ENCODE measurements at regions not wholly inside any gene's neighbourhood (a gene's known extent, or its start where the extent isn't known, plus 50 kb on each side); places are given as distances from the start of the nearest gene placed in this dataset.
A peak's percentile ranks its signal among the peaks of the same experiment; 100 is the strongest.

DNA sequence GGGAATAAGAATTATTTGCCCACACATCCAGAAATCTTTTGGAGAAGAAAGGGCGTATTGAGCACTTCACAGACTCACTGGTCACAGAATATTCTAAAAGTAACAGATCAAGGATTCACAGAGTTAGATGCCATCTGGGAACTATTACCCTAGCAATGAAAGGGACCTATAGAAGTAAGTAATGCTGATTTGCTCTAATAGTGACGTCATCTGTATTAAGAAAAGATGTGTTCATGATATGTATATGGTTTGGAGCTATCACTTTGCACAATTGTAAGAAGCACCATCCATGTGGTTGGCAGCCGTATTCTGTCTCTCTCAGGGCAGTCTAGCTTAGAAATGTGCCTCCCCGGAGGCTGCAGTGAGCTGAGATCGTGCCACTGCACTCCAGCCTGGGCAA, 52.8 kb upstream of the SV2C start:
- H3K27ac Mint-ChIP-seq = no peak overlapping the region
- no peak for DNase-seq (ENCODE audit: low spot score in 2 of 2)
- peaks cover 2 to 5% of the 10 kb centered on the region in 2 donors for H3K36me3 Mint-ChIP-seq
- H3K9me3 Mint-ChIP-seq = peaks cover 3 to 8% of the 10 kb centered on the region in 2 donors
- no peak for ATAC-seq

DNA sequence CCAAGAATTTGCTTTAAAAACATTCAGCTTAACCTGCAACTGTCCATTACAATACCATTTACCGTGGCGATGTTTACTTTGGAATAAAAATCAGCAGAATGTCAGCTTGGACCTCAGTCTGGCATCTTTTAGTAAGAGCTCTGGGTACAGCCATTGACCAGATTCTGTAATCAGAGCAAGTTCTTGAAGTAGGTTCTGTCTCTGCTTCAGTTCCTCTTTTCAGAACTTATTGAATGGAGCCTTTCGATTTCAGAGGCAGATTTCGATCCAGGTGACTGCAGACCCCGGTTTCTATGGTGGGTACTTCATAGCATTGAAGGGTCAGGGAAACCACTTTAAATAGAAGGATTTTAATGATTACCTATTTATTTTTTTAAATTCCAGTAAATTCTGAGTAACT, 53.4 kb upstream of the SV2C start:
- Mint-ChIP-seq H3K27ac (no peak overlapping the region), H3K36me3 (peaks cover 0 to 3% of the 10 kb centered on the region in 2 donors), H3K9me3 (peaks cover 0 to 2% of the 10 kb centered on the region in 2 donors)
- ATAC-seq (no peak), DNase-seq (ENCODE audit: low spot score in 2 of 2) (no peak)

DNA sequence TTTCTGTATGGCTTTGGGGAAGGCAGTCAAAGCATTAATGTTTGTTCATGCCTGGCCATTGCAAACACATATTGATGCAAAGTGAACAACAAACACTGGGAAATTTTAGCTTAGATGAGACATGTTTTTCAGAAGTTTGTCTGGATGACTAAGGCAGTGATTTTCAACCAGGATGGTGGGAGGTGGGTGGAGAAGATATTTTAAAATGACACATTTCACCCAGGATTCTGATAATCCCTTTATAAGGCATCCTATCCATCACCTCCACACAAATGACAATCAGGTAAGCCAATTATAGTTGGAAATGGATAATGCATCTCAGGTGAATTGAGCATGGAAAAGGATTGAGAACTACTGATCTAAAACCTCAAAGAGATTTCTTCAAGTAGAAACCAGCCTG, 57.4 kb upstream of the SV2C start:
- Mint-ChIP-seq H3K27ac (no peak overlapping the region), H3K36me3 (no peaks in the 10 kb centered on the region), H3K9me3 (no peaks in the 10 kb centered on the region)
- DNase-seq (ENCODE audit: low spot score in 2 of 2) (no peak), ATAC-seq (no peak)

DNA sequence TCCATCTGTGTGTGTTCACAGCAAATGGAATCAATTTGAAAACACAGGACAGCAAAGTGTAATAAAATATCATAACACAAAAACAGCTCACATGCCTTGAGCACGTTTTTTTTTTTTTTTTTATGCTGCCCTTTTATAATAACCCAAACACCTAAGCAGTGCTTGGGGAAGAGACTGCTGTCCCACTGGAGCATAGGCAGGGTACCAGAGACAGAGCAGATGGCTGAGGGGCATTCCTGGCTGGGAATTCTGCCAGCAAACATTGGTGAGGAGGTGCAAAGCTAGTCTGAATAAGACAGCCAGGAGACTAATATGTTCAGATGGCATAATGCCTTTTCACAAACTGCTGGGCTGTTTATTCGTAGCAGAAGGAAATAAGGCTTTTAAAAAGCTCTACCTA, 58.1 kb upstream of the SV2C start:
- DNase-seq (ENCODE audit: low spot score in 2 of 2) = no peak
- H3K27ac Mint-ChIP-seq = no peak overlapping the region
- H3K9me3 Mint-ChIP-seq = no peaks in the 10 kb centered on the region
- no peaks in the 10 kb centered on the region for H3K36me3 Mint-ChIP-seq
- ATAC-seq = no peak

DNA sequence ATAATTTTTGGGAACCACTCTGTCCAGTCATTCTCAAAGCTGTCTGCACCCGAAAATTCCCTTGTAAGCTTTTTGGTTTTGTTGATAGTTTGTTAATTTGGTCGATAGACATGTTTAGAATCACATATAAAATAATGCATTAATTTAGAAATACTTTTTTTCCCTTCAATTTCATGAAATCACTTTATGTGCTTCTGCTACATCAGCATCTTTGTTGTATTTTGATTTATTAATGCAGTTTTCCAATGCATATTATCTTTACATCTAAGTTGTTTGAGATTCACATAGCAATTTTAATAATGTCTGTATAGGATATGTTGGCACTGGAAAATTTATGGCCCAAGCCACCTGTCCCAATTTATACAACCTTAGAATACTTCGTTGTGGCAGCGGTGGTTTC, 60.6 kb upstream of the SV2C start:
- DNase-seq (ENCODE audit: low spot score in 2 of 2) = no peak
- Mint-ChIP-seq H3K36me3 (no peaks in the 10 kb centered on the region), H3K27ac (no peak overlapping the region), H3K9me3 (no peaks in the 10 kb centered on the region)
- no peak for ATAC-seq

DNA sequence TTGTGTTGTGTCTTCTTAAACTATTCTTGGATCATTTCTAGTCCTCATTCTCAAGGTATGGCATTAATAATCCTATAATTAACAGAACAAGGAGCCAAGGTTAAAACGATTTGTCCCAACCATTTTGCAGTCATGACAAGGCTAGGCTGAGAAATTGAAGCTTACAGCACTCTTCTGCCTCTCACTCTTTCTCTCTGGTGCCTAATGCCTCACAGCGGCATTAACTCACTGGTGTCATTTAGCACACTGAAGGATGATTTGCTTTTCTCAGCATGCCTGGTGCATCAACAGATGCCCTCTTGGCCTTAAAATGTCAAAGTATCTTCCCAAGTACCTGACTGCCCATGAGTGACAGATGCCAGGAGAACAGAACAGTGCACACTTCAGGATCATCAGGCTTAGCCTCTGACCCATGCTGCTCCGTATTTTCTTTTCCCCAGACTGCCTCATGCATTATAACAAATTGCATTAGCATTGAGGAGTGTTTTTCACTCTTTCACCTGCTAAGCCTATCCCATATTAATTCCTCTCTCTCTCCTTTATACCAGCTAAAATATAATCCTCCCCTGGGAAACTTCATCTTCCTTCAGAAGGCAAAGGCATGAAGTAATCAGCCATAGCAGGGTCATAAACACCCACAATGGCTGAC, 61.1 kb upstream of the SV2C start:
- Mint-ChIP-seq H3K36me3 (no peaks in the 10 kb centered on the region), H3K9me3 (no peaks in the 10 kb centered on the region), H3K27ac (peak overlapping the region in 1 of 2 donors; percentile 51)
- ATAC-seq (no peak), DNase-seq (ENCODE audit: low spot score in 2 of 2) (no peak)

DNA sequence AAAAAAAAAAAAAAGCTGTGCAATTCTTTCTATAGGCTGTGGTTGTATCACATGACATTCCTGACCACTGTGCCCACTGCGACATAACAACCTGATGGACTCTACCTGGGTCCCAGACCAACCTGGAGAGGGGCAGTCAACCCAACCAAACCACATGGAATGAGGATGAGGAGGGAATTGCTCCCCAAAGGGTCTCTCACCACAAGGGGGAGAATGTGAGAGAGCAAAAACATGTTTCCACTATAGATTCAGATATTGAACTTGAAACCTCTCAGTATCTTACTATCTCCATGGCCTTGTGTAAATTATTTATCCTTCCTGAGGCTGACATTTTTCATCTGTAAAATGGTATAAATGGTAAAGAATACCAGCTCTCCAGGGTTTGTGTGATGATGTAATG, 66.9 kb upstream of the SV2C start:
- H3K36me3 Mint-ChIP-seq = no peaks in the 10 kb centered on the region
- H3K27ac Mint-ChIP-seq = no peak overlapping the region
- no peak for DNase-seq (ENCODE audit: low spot score in 2 of 2)
- ATAC-seq = no peak
- H3K9me3 Mint-ChIP-seq = no peaks in the 10 kb centered on the region

DNA sequence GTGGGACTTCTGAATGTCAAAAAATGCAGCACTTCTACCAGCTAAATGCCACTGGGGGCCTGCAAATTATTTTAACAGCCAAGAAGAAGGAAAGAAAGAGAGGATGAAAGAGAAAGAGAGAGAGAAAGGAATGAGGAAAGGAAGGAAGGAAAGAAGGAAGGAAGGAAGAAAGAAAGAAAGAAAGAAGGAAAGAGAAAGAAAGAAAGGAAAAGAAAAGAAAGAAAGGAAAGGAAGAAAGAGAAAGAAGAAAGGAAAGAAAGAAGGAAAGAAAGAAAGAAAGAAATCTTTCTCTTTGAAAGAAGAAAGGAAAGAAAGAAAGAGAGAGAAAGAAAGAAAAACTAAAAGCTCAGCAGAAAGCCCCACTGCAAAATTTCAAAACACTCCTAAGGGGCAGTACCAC, 69.2 kb upstream of the SV2C start:
- Mint-ChIP-seq H3K27ac (no peak overlapping the region), H3K9me3 (no peaks in the 10 kb centered on the region), H3K36me3 (no peaks in the 10 kb centered on the region)
- ATAC-seq (no peak), DNase-seq (ENCODE audit: low spot score in 2 of 2) (no peak)

DNA sequence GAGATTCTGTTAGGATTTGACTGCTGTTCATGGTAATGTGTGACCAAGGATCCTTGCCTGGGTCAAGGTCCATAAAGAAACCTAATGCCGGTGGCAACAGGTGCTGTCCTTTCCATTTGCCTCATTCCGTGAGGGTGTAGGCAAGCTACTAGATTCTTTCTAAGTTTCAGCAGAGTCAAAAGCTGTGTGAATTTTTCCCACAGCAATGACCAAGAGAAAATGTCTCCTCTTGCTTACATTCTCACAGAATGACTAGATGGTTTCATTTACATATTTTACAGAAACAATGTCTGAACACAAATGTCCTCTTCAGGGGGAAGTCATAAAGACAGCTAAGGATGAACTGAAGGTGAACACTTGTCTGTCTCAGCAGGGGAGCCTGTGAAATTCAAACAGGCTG, 75.3 kb upstream of the SV2C start:
- Mint-ChIP-seq H3K9me3 (no peaks in the 10 kb centered on the region), H3K36me3 (no peaks in the 10 kb centered on the region), H3K27ac (no peak overlapping the region)
- no peak for ATAC-seq
- DNase-seq (ENCODE audit: low spot score in 2 of 2) = no peak

DNA sequence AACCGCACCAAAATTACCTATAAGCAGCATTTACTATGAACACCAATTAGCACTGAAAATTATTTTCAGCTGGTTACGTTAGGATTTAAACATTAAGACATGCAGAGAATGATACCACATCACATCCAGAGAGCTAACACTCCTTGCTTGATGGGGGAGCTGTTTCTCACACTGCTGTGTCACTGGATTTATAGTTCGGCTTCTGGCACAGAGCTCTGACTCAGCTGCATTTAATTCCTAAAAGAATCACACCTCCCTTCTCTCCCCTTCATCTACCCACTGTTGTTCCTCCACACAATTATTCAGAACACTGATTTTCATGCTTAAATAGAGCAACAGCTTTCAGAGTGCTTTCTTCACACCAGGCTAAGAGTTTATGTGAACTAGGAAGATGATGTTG, 82.6 kb upstream of the SV2C start:
- Mint-ChIP-seq H3K9me3 (peaks cover 0 to 13% of the 10 kb centered on the region in 2 donors), H3K36me3 (peaks cover 0 to 14% of the 10 kb centered on the region in 2 donors), H3K27ac (no peak overlapping the region)
- no peak for ATAC-seq
- no peak for DNase-seq (ENCODE audit: low spot score in 2 of 2)

DNA sequence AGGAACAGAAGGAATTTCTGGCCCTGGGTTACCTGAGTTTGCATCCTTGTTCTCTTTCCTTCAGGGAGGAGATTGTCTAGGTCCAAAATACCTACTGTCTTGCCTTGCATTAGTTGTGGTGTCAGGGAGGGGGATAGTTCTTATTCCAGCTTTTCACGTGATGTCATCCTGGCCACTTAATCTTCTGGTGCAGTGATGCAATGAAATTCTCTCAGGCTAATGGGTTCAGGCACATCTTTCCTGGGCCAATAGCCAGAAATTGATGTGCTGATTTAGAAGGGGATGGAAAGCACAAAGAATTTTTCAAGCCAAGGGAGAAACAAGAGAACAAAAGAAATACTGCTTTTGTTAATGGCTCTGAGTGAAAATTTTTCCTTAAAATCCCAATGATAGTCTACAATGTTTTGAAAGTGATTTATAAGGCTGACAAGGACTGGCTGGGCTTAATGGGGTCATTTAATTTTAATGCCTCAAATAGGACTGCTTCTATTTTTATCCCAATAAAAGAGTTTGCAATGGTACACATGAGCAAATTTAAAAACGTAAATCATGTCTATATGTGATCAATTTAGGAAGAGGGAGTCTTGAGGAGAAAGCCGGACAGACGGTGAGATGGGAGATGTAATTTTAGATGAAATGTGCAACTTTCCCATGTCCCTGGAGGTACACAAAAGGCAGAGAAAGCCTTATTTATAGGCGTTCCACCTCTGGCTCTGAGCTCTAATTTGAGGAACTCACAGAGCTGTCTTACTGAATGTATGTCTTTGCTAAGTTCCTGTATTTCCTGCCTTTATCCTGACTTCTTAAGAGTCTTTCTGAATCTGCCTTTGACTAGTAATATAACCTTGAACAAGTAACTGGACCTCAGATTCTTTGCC, 89.3 kb upstream of the SV2C start:
- Mint-ChIP-seq H3K27ac (no peak overlapping the region), H3K36me3 (peaks cover 0 to 7% of the 10 kb centered on the region in 2 donors), H3K9me3 (peaks cover 0 to 11% of the 10 kb centered on the region in 2 donors)
- DNase-seq (ENCODE audit: low spot score in 2 of 2) (no peak), ATAC-seq (no peak)

DNA sequence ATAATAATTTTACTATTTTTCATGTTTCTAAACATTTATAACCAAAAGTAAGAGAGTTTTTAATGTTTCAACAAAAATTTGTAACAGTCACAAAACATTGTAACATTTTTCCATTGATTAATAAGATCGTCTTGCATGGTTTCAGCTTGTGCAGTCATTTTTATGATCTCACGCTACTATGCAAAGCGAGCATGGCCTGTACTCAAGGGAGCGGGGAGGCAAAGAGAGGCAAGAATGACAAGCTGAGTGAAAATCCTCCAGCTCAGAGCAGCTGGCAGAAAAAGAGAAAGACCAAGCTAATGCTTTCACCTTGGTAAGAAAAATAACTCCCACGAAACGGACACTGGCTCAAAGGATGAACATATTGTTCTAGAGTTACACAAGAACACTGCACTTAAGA, 90.0 kb upstream of the SV2C start:
- H3K36me3 Mint-ChIP-seq = peaks cover 0 to 7% of the 10 kb centered on the region in 2 donors
- ATAC-seq (no peak), DNase-seq (ENCODE audit: low spot score in 2 of 2) (no peak)
- H3K9me3 Mint-ChIP-seq = peaks cover 0 to 4% of the 10 kb centered on the region in 2 donors
- H3K27ac Mint-ChIP-seq = no peak overlapping the region

DNA sequence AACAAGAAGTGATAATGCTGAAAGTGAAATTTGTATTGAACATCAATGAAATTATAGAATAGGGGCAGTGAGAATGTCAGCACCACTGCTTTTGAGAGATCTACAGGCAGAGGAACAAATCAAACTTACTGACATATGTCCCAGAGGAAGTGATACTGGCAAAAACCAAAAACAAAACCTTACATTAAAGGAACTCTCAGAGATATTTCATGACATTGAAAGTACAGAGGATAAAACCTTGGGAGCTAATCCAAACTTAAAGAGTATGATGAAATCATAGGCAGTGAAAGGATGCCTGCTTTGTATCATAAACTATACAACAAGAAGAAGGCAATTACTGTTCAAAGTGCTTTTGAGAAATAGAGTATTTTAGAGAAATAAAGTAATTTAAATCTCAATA, 90.4 kb upstream of the SV2C start:
- ATAC-seq (no peak), DNase-seq (ENCODE audit: low spot score in 2 of 2) (no peak)
- Mint-ChIP-seq H3K27ac (no peak overlapping the region), H3K9me3 (peaks cover 0 to 4% of the 10 kb centered on the region in 2 donors), H3K36me3 (peaks cover 0 to 7% of the 10 kb centered on the region in 2 donors)

DNA sequence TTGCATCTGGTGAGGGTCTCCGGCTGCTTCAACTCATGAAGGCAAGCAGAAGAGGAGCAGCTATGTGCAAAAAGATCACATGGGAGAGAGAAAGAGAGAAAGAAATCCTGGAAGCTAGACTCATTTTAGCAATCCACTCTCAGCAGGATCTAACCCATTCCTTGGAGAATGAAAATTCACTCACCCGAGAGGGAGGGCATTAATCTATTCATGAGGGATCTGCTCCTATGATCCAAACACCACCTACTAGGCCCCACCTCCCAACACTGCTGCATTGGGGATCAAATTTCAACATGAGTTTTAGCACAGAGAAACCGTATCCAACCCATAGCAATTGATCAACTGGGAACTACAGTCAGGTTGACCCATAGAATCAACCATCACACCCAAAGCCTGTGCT, 98.1 kb upstream of the SV2C start:
- H3K27ac Mint-ChIP-seq = no peak overlapping the region
- DNase-seq (ENCODE audit: low spot score in 2 of 2) (no peak), ATAC-seq (no peak)
- no peaks in the 10 kb centered on the region for H3K9me3 Mint-ChIP-seq
- H3K36me3 Mint-ChIP-seq = no peaks in the 10 kb centered on the region

DNA sequence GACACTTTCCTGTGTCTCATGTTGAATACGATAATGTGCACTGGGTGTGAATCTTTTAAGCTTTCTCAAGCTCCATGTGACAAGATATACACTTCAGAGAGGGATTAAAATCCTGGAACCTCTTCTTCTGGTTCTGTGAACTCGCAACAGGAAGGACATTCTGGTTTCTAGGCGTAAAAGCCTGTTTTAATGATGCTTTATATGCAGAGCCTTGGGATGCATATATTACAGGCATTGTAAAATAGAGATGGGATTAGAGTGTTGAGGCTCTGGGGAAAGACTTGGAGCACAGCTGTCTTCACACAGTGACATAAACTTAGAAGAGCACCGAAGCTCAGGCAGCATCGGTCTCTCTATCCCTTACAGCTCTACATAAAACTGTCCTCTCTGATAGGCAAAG, 107.7 kb upstream of the SV2C start:
- no peaks in the 10 kb centered on the region for H3K36me3 Mint-ChIP-seq
- no peak for ATAC-seq
- no peaks in the 10 kb centered on the region for H3K9me3 Mint-ChIP-seq
- no peak for DNase-seq (ENCODE audit: low spot score in 2 of 2)
- H3K27ac Mint-ChIP-seq = no peak overlapping the region

DNA sequence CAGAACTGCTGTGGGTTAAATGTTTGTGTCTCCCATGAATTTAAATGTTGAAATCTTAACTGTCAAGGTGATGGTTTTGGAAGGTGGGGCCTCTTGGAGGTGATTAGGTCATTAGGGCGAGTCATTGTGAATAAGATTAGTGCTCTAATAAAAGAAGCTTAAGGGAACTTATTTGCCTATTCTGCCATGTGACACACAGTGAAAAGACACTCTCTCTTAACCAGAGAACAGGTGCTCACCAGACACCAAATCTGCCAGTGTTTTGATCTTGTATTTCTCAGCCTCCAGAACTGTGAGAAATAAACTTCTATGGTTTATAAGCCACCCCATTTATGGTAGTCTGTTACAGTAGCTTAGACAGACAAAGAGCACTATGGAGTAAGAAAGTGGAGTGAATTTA, 117.9 kb upstream of the SV2C start:
- DNase-seq (ENCODE audit: low spot score in 2 of 2) (no peak), ATAC-seq (no peak)
- Mint-ChIP-seq H3K9me3 (peaks cover 10 to 15% of the 10 kb centered on the region in 2 donors), H3K27ac (no peak overlapping the region), H3K36me3 (peaks cover 6 to 11% of the 10 kb centered on the region in 2 donors)

DNA sequence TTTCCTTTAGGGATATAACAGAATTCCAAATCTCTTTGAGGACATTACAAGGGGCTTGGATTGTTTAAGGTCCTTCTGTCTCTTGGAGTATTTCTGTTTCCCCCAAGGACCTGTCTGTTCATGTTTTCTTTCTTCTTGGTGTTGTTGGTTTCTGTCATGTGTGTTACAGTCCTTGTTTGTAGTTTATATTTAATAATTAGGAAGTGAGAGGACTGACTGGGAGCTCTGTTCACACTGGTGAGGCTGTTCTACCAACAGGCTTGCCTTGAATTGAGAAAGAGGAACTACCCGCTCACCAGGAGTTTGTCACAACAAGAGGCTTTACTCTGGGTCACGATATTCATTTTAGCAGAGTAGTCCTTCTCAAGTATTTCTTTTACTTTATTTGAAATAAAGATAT, 119.2 kb upstream of the SV2C start:
- H3K27ac Mint-ChIP-seq = no peak overlapping the region
- peaks cover 1 to 11% of the 10 kb centered on the region in 2 donors for H3K36me3 Mint-ChIP-seq
- no peak for DNase-seq (ENCODE audit: low spot score in 2 of 2)
- H3K9me3 Mint-ChIP-seq = peaks cover 5 to 10% of the 10 kb centered on the region in 2 donors
- no peak for ATAC-seq

DNA sequence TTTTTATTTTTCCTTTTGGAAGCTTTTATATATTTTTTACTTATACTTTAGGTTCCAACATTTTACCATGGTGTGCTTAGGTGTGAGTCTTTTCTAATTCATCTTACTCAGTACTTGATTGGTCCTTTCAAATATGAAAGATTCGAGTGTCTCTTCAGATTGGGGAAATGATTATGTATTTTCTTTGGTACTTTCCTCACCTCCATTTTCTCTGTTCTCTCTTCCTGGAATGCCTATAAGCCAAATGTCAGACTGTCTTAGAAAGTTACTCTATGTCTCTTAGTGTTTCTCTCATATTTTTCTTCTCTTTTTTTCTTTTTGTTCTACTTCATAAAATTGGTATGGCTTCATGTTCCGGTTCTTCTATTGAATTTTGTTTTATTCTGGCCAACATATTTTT, 119.6 kb upstream of the SV2C start:
- ATAC-seq = no peak
- no peak for DNase-seq (ENCODE audit: low spot score in 2 of 2)
- Mint-ChIP-seq H3K27ac (no peak overlapping the region), H3K9me3 (peaks cover 6 to 10% of the 10 kb centered on the region in 2 donors), H3K36me3 (peaks cover 0 to 9% of the 10 kb centered on the region in 2 donors)
